Uterus (tissue), 2 donors: ENCODE measurements at regions not wholly inside any gene's neighbourhood (a gene's known extent, or its start where the extent isn't known, plus 50 kb on each side); places are given as distances from the start of the nearest gene placed in this dataset.

ENCODE experiments used
- POLR2A ChIP-seq, 2 donors: fragments of 450-650 bp; IDR thresholded peaks; one replicate each; pipeline ENCODE4 v1.6.1; 2016; ENCODE audit warnings: antibody characterized with exemption in 2 of 2, mild to moderate bottlenecking in 1 of 2, moderate library complexity in 1 of 2
- TF ChIP-seq, protein P1 (sequence below), 4 experiments: fragments of 200-600 bp in 2 of 4; fragments of 450-650 bp in 2 of 4; sonication (generic) in 2 of 4; IDR thresholded peaks; one replicate each; pipeline ENCODE4 v1.5.1; 2016 to 2019; ENCODE audit warnings: antibody characterized with exemption in 4 of 4, mild to moderate bottlenecking in 2 of 4, moderate library complexity in 1 of 4

DNA sequence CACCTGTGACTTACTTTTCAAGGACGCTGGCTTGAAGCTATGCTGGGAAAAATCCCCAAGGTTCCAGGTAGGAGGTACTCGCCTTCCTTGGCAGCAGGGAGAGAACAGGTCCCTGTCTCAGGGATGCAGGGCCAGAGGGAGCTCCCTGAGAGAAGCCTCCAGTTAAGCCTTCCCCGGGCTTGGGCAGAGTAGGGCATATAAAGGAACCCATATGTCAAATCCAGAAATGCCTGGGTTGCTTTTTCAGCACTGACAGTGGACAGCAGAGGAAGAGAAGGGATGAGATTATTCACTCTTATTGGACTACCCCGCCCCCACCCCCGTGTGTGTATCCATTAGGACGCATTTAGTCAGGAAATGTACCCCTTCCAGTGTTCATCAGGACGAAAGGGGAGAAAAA is 89.3 kb upstream of the TEX51 start:
- TF ChIP-seq, protein P1, sequence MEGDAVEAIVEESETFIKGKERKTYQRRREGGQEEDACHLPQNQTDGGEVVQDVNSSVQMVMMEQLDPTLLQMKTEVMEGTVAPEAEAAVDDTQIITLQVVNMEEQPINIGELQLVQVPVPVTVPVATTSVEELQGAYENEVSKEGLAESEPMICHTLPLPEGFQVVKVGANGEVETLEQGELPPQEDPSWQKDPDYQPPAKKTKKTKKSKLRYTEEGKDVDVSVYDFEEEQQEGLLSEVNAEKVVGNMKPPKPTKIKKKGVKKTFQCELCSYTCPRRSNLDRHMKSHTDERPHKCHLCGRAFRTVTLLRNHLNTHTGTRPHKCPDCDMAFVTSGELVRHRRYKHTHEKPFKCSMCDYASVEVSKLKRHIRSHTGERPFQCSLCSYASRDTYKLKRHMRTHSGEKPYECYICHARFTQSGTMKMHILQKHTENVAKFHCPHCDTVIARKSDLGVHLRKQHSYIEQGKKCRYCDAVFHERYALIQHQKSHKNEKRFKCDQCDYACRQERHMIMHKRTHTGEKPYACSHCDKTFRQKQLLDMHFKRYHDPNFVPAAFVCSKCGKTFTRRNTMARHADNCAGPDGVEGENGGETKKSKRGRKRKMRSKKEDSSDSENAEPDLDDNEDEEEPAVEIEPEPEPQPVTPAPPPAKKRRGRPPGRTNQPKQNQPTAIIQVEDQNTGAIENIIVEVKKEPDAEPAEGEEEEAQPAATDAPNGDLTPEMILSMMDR (IDR thresholded peaks at IDR 0.05), result no peak
- no peak for TF ChIP-seq POLR2A (IDR thresholded peaks at IDR 0.05)
